A549 (cell line): ENCODE measurements at regions not wholly inside any gene's neighbourhood (a gene's known extent, or its start where the extent isn't known, plus 50 kb on each side); places are given as distances from the start of the nearest gene placed in this dataset.

ENCODE experiments used
- ATAC-seq, 2 experiments: fragments of 200-7000 bp in 1 of 2; fragments of >200 bp in 1 of 2; cut with Nextera tagmentation in 1 of 2; cut with Tn5 transposase in 1 of 2; 3 replicates each; pipeline versions ENCODE4 v1.8.0 to v1.9.1; 2018 to 2020; ENCODE audit warnings: mild to moderate bottlenecking in 1 of 2, moderate library complexity in 1 of 2
- CTCF ChIA-PET: fragments of 300-600 bp; sonication (Branson Sonifier 250); formaldehyde crosslinking; extraction: SDS; loops from one replicate; lab custom pipeline; 2021; ENCODE audit warnings: antibody characterized with exemption, inconsistent platforms; lab: Yijun Ruan, JAX
- POLR2A ChIA-PET: fragments of 350-600 bp; formaldehyde crosslinking; extraction: SDS; loops from one replicate; lab custom pipeline; 2021; ENCODE audit warnings: antibody characterized with exemption, inconsistent platforms; lab: Yijun Ruan, JAX
- DNase-seq, 2 experiments: peaks; one replicate each; pipeline versions ENCODE4 v3.0.0 to v3.0.0-alpha.2; 2011 to 2016; ENCODE audit warnings: low read depth in 1 of 2, low spot score in 1 of 2
- FAIRE-seq: peaks from 2 replicates; lab custom pipeline; 2011; peaks lifted over from hg19 to GRCh38; lab: Jason Lieb, UNC
- H3K27ac ChIP-seq, 2 experiments: fragments of >200 bp; sonication (Bioruptor Twin); formaldehyde crosslinking; 3 replicates each; pipeline ENCODE4 v1.5.1; 2016 to 2017
- H3K4me1 ChIP-seq: fragments of >200 bp; sonication (Bioruptor Twin); formaldehyde crosslinking; 3 replicates; pipeline ENCODE4 v1.6.1; 2016
- H3K4me2 ChIP-seq: fragments of >200 bp; sonication (Bioruptor Twin); formaldehyde crosslinking; 3 replicates; pipeline ENCODE4 v1.6.1; 2016
- H3K4me3 ChIP-seq: fragments of >200 bp; sonication (Bioruptor Twin); formaldehyde crosslinking; 3 replicates; pipeline ENCODE4 v1.5.1; 2016
- H3K9me3 ChIP-seq: fragments of >200 bp; sonication (Bioruptor Twin); formaldehyde crosslinking; 3 replicates; pipeline ENCODE4 v1.6.1; 2016
- CBX8 ChIP-seq: fragments of 200-600 bp; sonication (generic); IDR thresholded peaks from 2 replicates; pipeline ENCODE4 v1.6.1; 2016
- CHD2 ChIP-seq: fragments of 150-350 bp; IDR thresholded peaks from 2 replicates; pipeline ENCODE4 v1.6.1; 2014; ENCODE audit warnings: low read length; ENCODE audit not compliant: partially characterized antibody
- CHD4 ChIP-seq: fragments of 200-600 bp; sonication (generic); IDR thresholded peaks from 2 replicates; pipeline ENCODE4 v1.6.1; 2016; ENCODE audit warnings: antibody characterized with exemption, mild to moderate bottlenecking, borderline replicate concordance
- FOSB ChIP-seq: fragments of 250-450 bp; sonication (Bioruptor Pico); IDR thresholded peaks from 2 replicates; pipeline ENCODE4 v1.5.0; 2020; ENCODE audit warnings: mild to moderate bottlenecking, moderate library complexity
- GATA3 ChIP-seq: IDR thresholded peaks from 2 replicates; pipeline ENCODE4 v1.6.1; 2012; ENCODE audit warnings: borderline replicate concordance
- HEYL ChIP-seq: fragments of 250-450 bp; sonication (Bioruptor Pico); IDR thresholded peaks from 2 replicates; pipeline ENCODE4 v1.8.0; 2021; ENCODE audit warnings: mild to moderate bottlenecking, moderate library complexity
- HOXB5 ChIP-seq: fragments of 250-450 bp; sonication (Bioruptor Pico); IDR thresholded peaks from 2 replicates; pipeline ENCODE4 v1.5.0; 2020; ENCODE audit warnings: mild to moderate bottlenecking, moderate library complexity
- JUN ChIP-seq, 2 experiments: fragments of >200 bp; sonication (Bioruptor Twin); formaldehyde crosslinking; IDR thresholded peaks; 2 replicates in 1 of 2; 3 replicates in 1 of 2; pipeline ENCODE4 v1.6.1; 2016 to 2017
- KDM5A ChIP-seq: fragments of 200-600 bp; sonication (generic); IDR thresholded peaks from 2 replicates; pipeline ENCODE4 v1.6.1; 2016; ENCODE audit warnings: antibody characterized with exemption, mild to moderate bottlenecking
- NFE2L2 ChIP-seq: fragments of 150-350 bp; conservative IDR thresholded peaks from 2 replicates; pipeline ENCODE4 v1.6.1; 2014; ENCODE audit warnings: low read length
- POLR2A ChIP-seq: IDR thresholded peaks from 2 replicates; pipeline ENCODE4 v1.6.1; 2012; ENCODE audit warnings: mild to moderate bottlenecking, low read length
- RAD21 ChIP-seq, 2 experiments: fragments of >200 bp in 1 of 2; sonication (Bioruptor Twin) in 1 of 2; formaldehyde crosslinking in 1 of 2; IDR thresholded peaks in 1 of 2; conservative IDR thresholded peaks in 1 of 2; 2 replicates in 1 of 2; 3 replicates in 1 of 2; pipeline ENCODE4 v1.6.1; 2012 to 2018; ENCODE audit warnings: inconsistent platforms in 1 of 2
- RFX5 ChIP-seq: fragments of 450-650 bp; IDR thresholded peaks from 2 replicates; pipeline ENCODE4 v1.7.1; 2014; ENCODE audit warnings: antibody characterized with exemption, mild to moderate bottlenecking, moderate library complexity
- SMC3 ChIP-seq: fragments of >200 bp; sonication (Bioruptor Twin); formaldehyde crosslinking; IDR thresholded peaks from 3 replicates; pipeline ENCODE4 v1.6.1; 2018; ENCODE audit warnings: inconsistent platforms
- SREBF2 ChIP-seq: fragments of 450-650 bp; IDR thresholded peaks from 2 replicates; pipeline ENCODE4 v1.6.1; 2014; ENCODE audit warnings: mild to moderate bottlenecking, moderate library complexity
- TFCP2L1 ChIP-seq: fragments of 250-450 bp; sonication (Bioruptor Pico); IDR thresholded peaks from 2 replicates; pipeline ENCODE4 v1.5.0; 2021; ENCODE audit warnings: mild to moderate bottlenecking
- ZSCAN20 ChIP-seq: fragments of 250-450 bp; sonication (Bioruptor Pico); IDR thresholded peaks from 2 replicates; pipeline ENCODE4 v1.8.0; 2022; ENCODE audit warnings: mild to moderate bottlenecking, moderate library complexity
- WGBS: methylation state at CpG from one replicate; pipeline ENCODE4 v1.1.6; 2017; ENCODE audit errors: missing lambda C conversion rate; 5-methylcytosine and 5-hydroxymethylcytosine counted together
- TF ChIP-seq, protein P1 (sequence below): fragments of 450-650 bp; IDR thresholded peaks from 2 replicates; pipeline ENCODE4 v1.6.1; 2014; ENCODE audit warnings: antibody characterized with exemption
- TF ChIP-seq, protein P2 (sequence below): IDR thresholded peaks from 2 replicates; pipeline ENCODE4 v1.6.1; 2012
- TF ChIP-seq, protein P3 (sequence below): IDR thresholded peaks from 2 replicates; pipeline ENCODE4 v1.6.1; 2012
- TF ChIP-seq, protein P4 (sequence below): fragments of 250-450 bp; sonication (Bioruptor Pico); IDR thresholded peaks from 2 replicates; pipeline ENCODE4 v1.5.0; 2021; ENCODE audit warnings: mild to moderate bottlenecking, moderate library complexity, borderline replicate concordance
- TF ChIP-seq, protein P5 (sequence below): fragments of 250-450 bp; sonication (Bioruptor Pico); IDR thresholded peaks from 2 replicates; pipeline ENCODE4 v1.5.0; 2020; ENCODE audit warnings: low read depth, mild to moderate bottlenecking, moderate library complexity
- TF ChIP-seq, protein P6 (sequence below): fragments of >200 bp; sonication (Bioruptor Twin); formaldehyde crosslinking; IDR thresholded peaks from 3 replicates; pipeline ENCODE4 v1.5.1; 2016

DNA sequence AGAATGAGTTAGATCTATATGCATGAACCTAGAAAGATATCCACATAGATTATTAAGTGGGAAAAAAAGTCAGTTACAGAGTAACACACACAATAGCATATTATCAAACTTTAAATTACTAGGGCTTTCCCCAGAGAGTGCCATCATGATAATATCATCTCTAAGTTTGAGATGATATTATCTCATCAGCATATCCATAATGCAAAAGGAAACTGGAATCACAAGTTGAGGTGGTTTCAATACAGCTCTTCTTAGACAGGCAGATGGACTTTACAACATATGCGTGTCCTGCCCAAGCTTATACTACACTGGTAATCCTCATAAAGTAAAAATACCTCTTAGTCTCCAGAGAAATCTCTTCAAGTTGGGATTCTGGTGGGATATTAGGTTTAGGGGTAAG lies 236.2 kb upstream of the SERP2 start:
- POLR2A ChIA-PET, result no interaction called here
- 83% methylated on average over 1 of the region's 1 CpG for WGBS
- ATAC-seq (no peak), FAIRE-seq (no peak), DNase-seq (no peak)
- no peak overlapping the region for H3K4me3 ChIP-seq
- H3K27ac ChIP-seq, result no peak overlapping the region
- CTCF ChIA-PET, result interaction anchor here (0.6 to 1.5 kb wide), 2 partner anchors 11 to 100 kb away, joined by 3 to 4 read pairs; no protein-coding TSS in a partner anchor
- no peaks in the 10 kb centered on the region for H3K9me3 ChIP-seq
- peaks cover 17% of the 10 kb centered on the region; the same call in 2 of the 3 replicates for H3K4me1 ChIP-seq
- H3K4me2 ChIP-seq, result no peak overlapping the region
- TF ChIP-seq FOSB (CRISPR knock-in tag) (no peak), POLR2A (no peak), CBX8 (no peak), CHD2 (no peak), SMC3 (no peak), JUN (IDR thresholded peaks at IDR 0.05) (no peak), KDM5A (no peak), CHD4 (no peak), ZSCAN20 (CRISPR knock-in tag) (no peak), RFX5 (no peak)
- TF ChIP-seq, protein P1, sequence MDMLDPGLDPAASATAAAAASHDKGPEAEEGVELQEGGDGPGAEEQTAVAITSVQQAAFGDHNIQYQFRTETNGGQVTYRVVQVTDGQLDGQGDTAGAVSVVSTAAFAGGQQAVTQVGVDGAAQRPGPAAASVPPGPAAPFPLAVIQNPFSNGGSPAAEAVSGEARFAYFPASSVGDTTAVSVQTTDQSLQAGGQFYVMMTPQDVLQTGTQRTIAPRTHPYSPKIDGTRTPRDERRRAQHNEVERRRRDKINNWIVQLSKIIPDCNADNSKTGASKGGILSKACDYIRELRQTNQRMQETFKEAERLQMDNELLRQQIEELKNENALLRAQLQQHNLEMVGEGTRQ, result no peak
- TF ChIP-seq, protein P2, sequence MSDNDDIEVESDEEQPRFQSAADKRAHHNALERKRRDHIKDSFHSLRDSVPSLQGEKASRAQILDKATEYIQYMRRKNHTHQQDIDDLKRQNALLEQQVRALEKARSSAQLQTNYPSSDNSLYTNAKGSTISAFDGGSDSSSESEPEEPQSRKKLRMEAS, result no peak
- TF ChIP-seq, protein P3, sequence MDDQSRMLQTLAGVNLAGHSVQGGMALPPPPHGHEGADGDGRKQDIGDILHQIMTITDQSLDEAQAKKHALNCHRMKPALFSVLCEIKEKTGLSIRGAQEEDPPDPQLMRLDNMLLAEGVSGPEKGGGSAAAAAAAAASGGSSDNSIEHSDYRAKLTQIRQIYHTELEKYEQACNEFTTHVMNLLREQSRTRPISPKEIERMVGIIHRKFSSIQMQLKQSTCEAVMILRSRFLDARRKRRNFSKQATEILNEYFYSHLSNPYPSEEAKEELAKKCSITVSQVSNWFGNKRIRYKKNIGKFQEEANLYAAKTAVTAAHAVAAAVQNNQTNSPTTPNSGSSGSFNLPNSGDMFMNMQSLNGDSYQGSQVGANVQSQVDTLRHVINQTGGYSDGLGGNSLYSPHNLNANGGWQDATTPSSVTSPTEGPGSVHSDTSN, result no peak
- TF ChIP-seq, protein P4, sequence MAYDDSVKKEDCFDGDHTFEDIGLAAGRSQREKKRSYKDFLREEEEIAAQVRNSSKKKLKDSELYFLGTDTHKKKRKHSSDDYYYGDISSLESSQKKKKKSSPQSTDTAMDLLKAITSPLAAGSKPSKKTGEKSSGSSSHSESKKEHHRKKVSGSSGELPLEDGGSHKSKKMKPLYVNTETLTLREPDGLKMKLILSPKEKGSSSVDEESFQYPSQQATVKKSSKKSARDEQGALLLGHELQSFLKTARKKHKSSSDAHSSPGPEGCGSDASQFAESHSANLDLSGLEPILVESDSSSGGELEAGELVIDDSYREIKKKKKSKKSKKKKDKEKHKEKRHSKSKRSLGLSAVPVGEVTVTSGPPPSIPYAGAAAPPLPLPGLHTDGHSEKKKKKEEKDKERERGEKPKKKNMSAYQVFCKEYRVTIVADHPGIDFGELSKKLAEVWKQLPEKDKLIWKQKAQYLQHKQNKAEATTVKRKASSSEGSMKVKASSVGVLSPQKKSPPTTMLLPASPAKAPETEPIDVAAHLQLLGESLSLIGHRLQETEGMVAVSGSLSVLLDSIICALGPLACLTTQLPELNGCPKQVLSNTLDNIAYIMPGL, result no peak

DNA sequence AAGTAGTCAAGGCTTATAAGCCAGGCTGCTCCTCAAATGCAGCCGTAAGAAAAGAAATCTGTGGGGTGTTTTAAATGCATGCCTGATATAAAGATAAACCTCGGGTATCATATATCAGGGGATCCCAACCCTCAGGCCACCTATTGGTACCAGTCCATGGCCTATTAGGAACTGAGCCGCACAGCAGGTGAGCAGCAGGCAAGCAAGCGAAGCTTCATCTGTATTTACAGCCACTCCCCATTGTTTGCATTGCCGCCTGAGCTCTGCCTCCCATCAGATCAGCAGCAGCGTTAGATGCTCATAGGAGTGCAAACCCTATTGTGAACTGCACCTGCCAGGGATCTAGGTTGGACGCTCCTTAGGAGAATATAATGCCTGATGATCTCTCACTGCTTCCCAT lies 233.5 kb upstream of the SERP2 start:
- ATAC-seq, result no peak
- POLR2A ChIA-PET, result interaction anchor here (2.5 kb wide), 1 partner anchor 296 kb away, joined by 26 read pairs; no protein-coding TSS in a partner anchor
- no peak overlapping the region for H3K4me2 ChIP-seq
- H3K9me3 ChIP-seq, result no peaks in the 10 kb centered on the region
- WGBS, result 84% methylated on average over 7 of the region's 7 CpGs
- peaks cover 25% of the 10 kb centered on the region for H3K4me1 ChIP-seq
- H3K27ac ChIP-seq, result peak overlapping the region in 1 of 2 experiments; percentile 38; a peak in 1 of 6 replicates
- no peak overlapping the region for H3K4me3 ChIP-seq
- no peak for DNase-seq
- TF ChIP-seq GATA3, result no peak
- TF ChIP-seq SREBF2, result no peak
- no peak for TF ChIP-seq RAD21 (conservative IDR thresholded peaks at IDR 0.05 in 1 of 2, IDR thresholded peaks at IDR 0.05 in 1 of 2)
- no peak for TF ChIP-seq TFCP2L1 (CRISPR knock-in tag)
- no peak for TF ChIP-seq HOXB5 (CRISPR knock-in tag)
- TF ChIP-seq, protein P2, result no peak
- TF ChIP-seq, protein P5, sequence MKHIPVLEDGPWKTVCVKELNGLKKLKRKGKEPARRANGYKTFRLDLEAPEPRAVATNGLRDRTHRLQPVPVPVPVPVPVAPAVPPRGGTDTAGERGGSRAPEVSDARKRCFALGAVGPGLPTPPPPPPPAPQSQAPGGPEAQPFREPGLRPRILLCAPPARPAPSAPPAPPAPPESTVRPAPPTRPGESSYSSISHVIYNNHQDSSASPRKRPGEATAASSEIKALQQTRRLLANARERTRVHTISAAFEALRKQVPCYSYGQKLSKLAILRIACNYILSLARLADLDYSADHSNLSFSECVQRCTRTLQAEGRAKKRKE (CRISPR knock-in tag), result no peak
- no peak for TF ChIP-seq NFE2L2
- TF ChIP-seq, protein P6, sequence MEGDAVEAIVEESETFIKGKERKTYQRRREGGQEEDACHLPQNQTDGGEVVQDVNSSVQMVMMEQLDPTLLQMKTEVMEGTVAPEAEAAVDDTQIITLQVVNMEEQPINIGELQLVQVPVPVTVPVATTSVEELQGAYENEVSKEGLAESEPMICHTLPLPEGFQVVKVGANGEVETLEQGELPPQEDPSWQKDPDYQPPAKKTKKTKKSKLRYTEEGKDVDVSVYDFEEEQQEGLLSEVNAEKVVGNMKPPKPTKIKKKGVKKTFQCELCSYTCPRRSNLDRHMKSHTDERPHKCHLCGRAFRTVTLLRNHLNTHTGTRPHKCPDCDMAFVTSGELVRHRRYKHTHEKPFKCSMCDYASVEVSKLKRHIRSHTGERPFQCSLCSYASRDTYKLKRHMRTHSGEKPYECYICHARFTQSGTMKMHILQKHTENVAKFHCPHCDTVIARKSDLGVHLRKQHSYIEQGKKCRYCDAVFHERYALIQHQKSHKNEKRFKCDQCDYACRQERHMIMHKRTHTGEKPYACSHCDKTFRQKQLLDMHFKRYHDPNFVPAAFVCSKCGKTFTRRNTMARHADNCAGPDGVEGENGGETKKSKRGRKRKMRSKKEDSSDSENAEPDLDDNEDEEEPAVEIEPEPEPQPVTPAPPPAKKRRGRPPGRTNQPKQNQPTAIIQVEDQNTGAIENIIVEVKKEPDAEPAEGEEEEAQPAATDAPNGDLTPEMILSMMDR, result no peak
- no peak for TF ChIP-seq HEYL
- FAIRE-seq, result no peak
- CTCF ChIA-PET, result interaction anchor here (1.3 kb wide), 1 partner anchor 232 kb away, joined by 3 read pairs; no protein-coding TSS in a partner anchor
